Stimulated activated CD8-positive, alpha-beta memory T cell treated with anti-CD3 and anti-CD28 coated beads, Interleukin-4, amount 100 ng/mL, for 48 hours (primary cell): ENCODE measurements at regions not wholly inside any gene's neighbourhood (a gene's known extent, or its start where the extent isn't known, plus 50 kb on each side); places are given as distances from the start of the nearest gene placed in this dataset.

Experiments
- DNase-seq: peaks from one replicate; pipeline ENCODE4 v3.0.0-alpha.2; 2020

DNA sequence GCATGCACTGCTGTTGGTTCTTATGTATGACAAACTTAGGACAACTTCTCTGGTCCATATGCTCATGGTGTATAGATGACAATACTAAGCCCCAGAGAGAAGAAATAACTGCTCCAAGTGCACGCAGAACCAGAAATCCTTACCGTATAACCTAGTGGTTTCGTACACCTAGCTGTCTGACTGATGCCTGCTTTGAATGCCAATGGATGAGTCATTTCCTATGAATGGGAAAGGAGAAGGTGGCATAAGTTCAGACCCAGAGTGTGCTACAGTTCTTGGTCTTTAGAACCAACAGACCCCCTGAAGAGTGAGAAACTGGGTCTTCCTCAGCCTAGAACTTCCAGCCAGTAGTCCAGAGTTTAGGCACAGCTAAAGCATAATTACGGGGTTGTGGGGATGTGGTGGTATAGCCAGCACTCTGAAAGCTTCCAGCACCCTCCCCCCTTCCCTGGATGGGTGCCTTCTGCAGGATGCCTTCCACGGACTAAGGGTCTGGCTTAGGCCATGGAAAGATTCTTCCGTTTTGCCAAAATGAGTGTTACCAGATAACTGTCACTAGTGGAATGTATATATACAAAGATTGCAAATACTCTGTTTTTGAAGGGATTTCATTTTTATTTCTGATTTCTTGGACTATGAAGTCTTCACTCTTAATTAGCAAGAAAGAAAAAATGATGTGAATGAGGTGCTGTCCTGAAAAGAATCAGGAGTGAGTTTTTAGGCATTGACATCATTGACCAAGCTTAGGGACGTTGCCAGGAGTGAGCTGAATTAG is 84.6 kb upstream of the PACRGL start:
- no peak for DNase-seq

DNA sequence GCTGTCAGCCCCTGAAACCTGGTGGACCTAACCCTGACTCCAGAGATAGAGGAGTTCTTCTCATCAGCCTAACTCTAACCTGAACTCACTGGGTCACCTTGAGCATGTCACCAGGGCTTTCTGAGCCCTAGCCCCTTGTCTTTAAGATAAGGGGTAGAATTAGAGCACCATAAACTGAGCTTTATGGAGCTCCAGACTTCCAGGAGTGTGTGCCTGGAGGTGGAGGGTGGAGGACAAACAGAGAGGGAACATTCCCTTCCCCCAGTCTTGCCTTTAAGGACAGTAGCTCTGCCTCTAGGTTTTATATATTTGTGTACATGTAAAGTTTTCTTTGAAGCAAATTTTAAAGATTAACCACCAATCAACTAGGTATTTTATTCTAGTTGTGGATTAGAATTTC is 83.9 kb upstream of the PACRGL start:
- no peak for DNase-seq

DNA sequence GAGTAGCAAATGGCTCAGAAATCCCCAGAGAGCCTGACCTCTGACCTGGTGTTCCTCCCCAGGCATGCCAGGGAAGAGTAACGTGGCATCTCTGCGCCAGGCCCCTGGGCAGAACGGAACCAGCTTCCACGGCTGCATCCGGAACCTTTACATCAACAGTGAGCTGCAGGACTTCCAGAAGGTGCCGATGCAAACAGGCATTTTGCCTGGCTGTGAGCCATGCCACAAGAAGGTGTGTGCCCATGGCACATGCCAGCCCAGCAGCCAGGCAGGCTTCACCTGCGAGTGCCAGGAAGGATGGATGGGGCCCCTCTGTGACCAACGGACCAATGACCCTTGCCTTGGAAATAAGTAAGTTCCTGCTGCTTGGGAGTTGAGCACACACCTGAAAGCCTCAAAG is 83.4 kb upstream of the PACRGL start:
- DNase-seq, result no peak

DNA sequence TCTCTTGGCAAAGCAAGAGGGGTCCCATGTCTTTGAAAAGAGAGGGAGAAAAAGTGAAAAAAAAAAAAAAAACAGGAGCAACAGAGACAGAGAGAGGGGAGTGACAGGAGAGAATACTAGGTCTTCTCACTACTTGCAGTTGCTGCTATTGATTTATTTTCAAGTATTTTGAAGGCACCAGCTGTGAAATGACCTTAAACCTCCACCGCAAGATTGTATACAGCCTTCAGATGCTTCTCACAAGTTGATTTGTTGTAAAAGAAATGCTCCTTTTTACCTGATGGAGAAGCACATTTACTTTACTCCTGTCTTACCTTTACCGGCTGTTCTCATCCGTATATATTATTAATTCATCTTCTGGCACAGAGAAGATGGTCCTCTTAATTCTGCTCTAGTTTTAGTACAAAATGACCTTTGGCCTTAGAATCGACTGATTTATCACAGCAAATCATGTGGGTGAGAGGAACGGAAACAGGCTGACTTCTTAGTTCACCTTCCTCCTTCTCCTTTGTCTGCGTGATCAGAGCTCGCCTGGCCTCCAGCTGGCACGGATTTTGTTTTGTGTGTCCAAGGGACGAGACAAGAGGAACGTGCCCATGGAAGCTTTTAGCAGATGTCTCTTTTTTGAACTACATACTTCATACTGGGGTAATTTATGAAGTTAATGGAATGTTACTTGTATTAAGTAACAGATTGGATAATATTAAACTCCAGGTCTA is 82.4 kb upstream of the PACRGL start:
- DNase-seq, result no peak

DNA sequence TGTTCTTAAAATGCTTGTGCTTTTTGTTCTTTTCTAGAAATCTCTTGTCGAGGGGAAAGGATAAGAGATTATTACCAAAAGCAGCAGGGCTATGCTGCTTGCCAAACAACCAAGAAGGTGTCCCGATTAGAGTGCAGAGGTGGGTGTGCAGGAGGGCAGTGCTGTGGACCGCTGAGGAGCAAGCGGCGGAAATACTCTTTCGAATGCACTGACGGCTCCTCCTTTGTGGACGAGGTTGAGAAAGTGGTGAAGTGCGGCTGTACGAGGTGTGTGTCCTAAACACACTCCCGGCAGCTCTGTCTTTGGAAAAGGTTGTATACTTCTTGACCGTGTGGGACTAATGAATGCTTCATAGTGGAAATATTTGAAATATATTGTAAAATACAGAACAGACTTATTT is 81.5 kb upstream of the PACRGL start:
- DNase-seq, result no peak

DNA sequence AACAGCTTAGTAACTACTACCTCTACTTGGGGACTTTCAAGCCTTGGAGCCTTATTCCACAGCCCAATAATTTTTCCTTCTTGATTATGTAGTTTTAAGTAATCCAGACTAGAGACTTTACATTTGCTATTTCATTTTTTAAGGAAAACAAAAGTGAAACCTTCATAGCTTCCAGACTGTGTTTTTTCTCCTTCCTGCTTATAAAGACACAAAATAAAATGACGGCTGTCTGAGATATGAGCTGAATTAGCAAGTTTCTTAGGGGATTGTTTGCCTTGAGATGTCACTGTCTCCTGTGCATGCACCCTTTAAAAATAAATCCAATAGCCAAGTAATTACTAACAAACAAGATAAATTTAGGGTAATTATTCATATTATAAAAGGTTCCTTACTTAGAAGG is 78.8 kb upstream of the PACRGL start:
- no peak for DNase-seq

DNA sequence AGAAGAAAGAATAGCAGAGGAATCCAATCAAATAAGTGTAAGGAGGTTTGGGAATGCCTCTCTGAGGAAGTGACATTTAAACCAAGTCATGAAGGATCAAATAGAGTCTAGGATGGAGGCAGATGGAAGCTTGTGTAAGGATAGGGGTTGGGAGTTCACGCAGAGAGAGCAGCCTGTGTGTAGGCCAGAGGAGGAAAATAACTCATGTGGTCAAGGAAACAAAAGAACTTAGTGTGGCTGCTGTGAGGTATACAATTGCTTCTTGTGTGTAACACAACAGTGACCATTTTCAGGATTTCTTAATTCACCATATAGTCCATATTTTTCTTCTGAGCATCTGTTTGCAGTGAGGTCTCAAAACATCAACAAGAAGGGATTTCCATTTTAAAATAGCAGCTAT is 77.6 kb upstream of the PACRGL start:
- no peak for DNase-seq

DNA sequence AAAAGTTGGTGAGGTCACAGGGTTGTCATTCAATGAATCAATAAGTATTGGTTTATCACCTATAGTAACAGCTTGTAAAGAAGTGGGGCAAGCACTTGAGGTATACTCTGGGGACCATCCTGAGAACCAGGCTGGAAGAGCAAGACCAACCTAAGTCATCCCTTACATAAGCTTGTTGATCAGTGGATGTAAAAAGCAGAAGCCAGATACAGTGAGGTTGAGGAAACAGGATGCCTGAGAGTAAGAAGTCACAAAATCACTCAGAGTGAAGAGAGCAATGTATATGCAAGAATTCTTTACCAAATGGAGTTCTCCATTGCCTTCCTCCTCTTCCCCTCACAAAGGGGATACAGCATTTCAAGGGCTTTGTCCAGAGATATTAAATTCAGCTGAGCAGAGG is 76.3 kb upstream of the PACRGL start:
- no peak for DNase-seq

DNA sequence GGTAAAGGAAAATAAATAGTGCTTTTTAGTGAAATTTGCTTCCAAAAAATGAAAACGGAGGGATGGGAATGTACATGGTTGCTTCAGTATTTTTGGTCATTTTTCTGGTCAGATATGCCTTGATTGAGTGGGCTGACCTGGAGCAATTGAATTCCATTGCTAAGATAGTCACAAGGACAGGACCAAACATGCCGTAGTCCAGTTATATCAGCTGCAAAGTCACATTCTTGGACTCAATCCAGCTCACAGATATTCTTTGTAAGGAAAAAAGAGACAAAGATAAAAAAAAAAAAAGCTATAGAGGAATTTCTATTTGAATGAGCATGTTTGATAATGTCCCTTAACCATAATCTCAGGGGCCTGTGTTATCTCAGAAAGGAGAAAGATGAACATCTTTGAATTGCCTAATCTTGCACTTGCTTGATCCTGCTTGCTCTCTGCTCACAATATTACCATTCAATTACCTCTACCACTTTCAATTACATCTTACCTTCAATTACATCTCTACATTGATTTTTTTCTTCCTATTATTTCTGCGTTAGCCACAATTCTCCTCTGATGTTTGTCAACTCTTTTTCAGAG is 75.4 kb upstream of the PACRGL start:
- no peak for DNase-seq

DNA sequence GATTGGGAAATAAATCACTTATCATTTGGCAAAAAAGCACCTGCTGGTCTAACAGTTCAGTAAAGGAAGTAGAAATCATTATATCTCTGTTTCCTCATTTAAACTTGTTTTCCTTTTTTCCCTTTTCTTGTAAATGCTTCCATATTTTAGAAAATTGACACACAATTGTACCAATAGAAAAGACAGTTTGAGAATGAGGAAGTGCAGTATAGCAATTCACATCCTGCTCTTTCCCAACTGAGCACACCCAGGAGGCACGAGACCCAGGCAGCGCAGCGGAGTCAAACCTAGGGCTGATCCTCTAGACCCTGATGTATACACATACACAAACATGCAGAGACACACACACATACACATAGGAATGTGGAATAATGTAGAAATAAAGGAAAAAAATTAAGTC is 74.8 kb upstream of the PACRGL start:
- no peak for DNase-seq

DNA sequence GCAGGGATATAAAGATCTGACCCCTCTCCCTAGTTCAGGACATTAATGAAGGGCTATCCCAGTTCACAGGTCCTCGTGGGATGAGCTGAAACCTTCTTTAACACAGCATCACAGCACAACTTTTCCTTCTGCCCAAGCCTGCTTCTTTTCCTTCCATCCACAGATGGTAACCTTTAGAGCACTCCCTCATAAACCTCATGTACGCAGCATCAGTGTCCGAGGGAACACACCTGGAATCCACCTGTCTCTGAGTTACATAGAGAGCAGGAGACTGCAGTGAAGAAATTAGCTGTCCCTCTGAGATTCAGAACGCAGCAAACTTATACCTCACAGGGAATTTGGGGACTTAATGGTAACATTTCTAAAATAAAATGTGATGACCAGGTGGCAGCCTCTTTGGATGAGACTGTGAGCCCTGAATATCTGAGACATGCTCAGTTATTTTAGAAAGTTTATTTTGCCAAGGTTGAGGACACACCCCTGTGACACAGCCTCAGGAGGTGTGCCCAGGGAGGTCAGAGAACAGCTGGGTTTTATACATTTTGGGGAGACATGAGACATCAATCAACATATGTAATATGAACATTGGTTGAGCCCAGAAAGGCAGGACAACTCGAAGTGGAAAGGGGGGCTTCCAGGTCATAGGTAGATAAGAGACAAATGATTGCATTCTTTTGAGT is 73.8 kb upstream of the PACRGL start:
- DNase-seq, result no peak

DNA sequence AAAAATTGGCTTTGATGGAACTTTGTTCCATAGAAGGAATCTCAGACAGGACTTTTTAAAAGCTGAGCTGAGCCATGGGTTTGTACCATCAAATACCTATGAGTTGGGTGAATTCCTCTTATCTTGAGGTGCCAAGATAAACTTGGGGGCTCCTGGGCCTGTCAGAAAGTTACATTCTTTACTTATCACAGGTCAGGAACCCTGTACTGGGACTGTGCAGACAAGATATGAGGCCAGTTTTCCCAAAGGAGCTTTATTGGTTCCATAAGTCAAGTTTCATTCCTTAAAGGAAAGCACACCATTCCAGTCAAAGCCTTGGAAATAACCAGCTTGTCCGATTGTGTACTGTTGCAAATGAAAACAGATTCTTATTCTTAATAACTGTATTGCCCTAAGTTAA is 72.4 kb upstream of the PACRGL start:
- DNase-seq, result no peak

DNA sequence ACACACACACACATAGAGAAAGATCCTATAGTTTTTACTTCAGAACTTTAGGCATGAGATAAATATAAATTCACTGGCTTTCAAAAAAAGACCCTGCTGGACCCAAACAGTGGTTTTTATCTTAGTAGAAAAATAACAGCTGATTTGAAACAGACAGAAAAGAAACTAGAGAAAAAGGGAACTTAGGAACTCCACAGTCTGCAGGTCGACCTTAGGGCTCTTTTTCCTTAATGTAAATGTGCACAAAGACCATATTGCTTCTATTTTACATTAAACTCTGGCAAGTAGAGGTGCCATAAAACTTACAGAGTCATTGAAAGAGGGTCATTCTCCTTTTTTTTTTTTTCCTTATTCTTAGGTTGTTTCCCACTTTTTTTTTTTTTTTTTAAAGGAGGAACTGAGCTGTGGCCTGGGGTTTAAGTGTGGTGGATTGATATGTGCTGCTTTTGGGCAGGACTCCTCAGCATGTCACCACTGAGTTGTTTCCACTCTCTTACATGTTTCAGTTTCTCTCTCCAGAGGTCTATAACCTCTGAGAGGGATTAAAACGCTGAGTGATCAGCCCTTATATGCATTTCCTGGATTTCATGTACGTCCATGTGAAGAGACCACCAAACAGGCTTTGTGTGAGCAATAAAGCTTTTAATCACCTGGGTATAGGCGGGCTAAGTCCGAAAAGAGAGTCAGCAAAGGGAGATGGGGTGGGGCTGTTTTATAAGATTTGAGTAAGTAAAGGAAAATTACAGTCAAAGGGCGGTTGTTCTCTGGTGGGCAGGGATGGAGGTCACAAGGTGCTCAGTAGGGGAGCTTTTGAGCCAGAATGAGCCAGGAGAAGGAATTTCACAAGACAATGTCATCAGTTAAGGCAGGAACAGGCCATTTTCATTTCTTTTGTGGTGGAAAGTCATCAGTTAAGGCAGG is 70.8 kb upstream of the PACRGL start:
- DNase-seq, result no peak

DNA sequence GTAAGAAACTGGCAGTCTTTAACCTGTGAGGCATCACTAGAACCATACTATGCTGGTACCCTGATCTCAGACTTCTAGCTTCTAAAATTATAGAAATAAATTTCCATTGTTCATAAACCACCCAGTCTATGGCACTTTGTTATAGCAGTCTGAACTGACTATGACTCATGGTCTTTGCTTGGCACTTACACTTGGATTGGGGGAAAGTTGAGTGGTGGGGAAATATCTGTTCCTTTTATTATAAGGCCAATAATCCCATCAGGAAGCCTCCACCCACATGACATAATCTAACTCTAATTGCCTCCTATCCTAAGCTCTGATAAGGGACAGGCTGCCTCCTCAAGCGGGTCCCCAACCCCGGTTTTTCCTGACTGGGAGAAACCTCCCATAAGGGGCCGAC is 61.4 kb upstream of the PACRGL start:
- DNase-seq, result no peak

DNA sequence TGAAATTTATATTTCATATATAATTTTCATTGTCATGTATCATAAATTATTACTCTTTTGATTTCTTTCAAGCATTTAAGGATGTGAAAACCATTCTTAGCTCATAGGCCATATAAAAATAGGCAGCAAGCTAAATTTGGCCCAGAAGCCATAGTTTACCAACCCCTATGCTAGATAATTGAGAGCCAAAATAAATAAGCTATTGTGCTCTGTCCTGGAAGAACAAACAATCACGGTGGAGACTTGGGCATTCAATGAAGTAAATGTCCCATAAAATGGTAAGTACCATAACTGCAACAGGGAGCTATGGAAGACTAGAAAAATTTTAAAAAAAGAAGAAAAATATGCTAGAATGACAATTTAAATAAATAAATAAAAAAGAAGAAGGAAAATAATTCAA is 60.9 kb upstream of the PACRGL start:
- no peak for DNase-seq

DNA sequence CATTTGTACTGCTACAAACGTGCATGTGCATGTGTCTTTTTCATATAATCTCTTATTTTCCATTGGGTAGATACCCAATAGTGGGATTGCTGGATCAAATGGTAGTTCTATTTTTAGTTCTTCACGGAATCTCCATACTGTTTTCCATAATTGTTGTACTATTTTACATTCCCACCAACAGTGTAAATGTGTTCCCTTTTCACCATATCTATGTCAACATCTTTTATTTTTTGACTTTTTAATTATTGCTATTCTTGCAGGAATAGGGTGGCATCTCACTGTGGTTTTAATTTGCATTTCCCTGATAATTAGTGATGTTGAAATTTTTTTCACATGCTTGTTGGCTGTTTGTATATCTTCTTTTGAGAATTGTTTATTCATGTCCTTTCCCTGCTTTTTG is 59.3 kb upstream of the PACRGL start:
- no peak for DNase-seq

DNA sequence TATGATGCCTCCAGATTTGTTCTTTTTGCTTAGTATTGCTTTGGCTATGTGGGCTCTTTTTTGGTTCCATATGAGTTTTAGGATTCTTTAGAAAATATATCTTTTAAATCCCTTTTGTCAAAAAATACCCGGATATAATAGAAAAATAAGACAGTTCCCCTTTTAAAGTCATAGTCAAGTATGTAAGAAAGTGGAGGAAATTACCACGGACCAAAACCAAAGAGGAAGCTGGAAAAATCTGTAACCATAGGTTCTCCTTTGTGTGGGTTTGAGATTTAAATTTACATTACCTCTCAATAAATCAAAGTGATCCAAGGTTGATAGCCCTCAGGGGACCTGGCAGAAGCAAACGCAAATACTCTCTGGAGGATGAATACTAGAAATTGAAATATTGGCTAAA is 58.3 kb upstream of the PACRGL start:
- no peak for DNase-seq

DNA sequence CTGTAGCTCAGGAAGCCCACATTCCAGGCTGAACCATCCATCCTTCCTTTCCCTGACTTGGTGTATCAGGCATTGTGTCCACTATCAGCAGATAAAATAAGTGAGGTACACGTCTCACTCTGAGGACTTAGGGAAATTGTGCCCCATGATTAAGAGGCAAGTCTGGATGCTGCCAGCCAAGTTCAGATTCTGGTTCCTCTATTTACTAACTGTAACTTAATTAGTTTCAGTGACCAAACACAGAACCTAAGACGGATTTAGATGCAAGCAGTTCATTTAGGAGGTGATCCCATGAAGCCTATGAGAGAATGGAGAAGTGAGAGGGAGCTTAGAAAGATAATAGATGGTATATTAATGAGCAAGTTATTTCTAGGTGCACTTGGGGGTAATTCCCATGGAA is 56.6 kb upstream of the PACRGL start:
- DNase-seq, result no peak

DNA sequence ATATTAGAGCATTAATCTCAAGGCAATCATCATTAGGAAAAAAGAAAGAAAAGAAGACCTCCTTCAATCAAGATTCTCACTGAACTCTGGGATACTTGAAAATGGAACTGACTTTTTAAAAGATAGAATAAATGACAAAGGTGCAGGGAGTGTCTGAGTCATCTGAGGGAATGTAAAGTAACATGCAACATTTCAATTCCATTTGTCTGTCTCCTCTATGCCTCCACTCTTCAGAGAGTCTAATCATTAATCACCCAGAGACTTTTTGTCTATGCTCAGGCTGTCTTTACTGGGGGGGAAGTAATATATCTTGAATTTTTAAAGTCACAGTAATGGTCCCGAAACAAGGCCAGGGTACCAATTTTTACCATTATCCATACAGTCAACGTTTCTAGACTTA is 55.0 kb upstream of the PACRGL start:
- DNase-seq, result no peak

DNA sequence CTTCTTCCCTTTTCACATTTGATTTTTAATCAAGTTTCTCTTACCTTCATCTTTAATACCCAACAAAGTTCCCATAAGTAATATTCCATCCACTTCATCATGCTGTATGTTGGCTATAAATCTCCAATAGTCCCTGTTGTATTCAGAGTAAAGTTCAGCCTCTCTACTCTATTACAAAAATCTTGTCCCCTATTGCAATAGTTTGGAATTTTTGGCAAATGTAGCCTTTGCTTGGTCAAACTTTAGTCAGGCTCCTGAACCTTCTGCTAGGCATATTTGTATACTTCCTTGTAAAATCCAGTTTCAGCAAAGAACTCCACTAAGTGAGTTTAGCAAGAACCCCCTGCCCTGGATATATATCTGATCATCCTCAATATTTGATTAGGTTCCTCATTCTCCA is 54.0 kb upstream of the PACRGL start:
- DNase-seq, result no peak
